IPS DF 4.7 (cell line): ENCODE measurements at regions not wholly inside any gene's neighbourhood (a gene's known extent, or its start where the extent isn't known, plus 50 kb on each side); places are given as distances from the start of the nearest gene placed in this dataset.
"Not testable (repeated sequence)": the region's sequence is repeated elsewhere in the genome, so short reads cannot be mapped to it uniquely, and the experiment has no call there.

Experiments used
- DNase-seq: peaks from one replicate; pipeline ENCODE4 v3.0.0-alpha.2; 2013; ENCODE audit warnings: low spot score; ENCODE audit errors: extremely low read depth

GRCh38 chr11:115623021-115623451, 118.8 kb upstream of the CADM1 start:
- no peak for DNase-seq

- no peak for DNase-seq
Observed at GRCh38 chr11:115618428-115618827, 114.2 kb upstream of the CADM1 start.

GRCh38 chr11:115617767-115618166, 113.6 kb upstream of the CADM1 start:
- DNase-seq = no peak

- DNase-seq = no peak
Observed at GRCh38 chr11:115616971-115617370, 112.8 kb upstream of the CADM1 start.

GRCh38 chr11:115613986-115614632, 109.9 kb upstream of the CADM1 start:
- DNase-seq = no peak

GRCh38 chr11:115613004-115613403, 108.8 kb upstream of the CADM1 start:
- no peak for DNase-seq

GRCh38 chr11:115612046-115612730, 108.0 kb upstream of the CADM1 start:
- DNase-seq = peak; percentile 68

GRCh38 chr11:115611343-115611742, 107.1 kb upstream of the CADM1 start:
- no peak for DNase-seq

- DNase-seq = no peak
Observed at GRCh38 chr11:115610908-115611307, 106.7 kb upstream of the CADM1 start.

- DNase-seq = not testable (repeated sequence)
Observed at GRCh38 chr11:115610234-115610633, 106.0 kb upstream of the CADM1 start.

GRCh38 chr11:115608976-115609375, 104.8 kb upstream of the CADM1 start:
- no peak for DNase-seq

GRCh38 chr11:115607621-115608221, 103.5 kb upstream of the CADM1 start:
- DNase-seq = no peak

GRCh38 chr11:115606498-115607220, 102.4 kb upstream of the CADM1 start:
- no peak for DNase-seq

- DNase-seq = no peak
Observed at GRCh38 chr11:115605871-115606497, 101.8 kb upstream of the CADM1 start.

- not testable (repeated sequence) for DNase-seq
Observed at GRCh38 chr11:115605397-115605796, 101.2 kb upstream of the CADM1 start.

- DNase-seq = no peak
Observed at GRCh38 chr11:115599125-115599524, 94.9 kb upstream of the CADM1 start.

- DNase-seq = no peak
Observed at GRCh38 chr11:115598257-115598901, 94.2 kb upstream of the CADM1 start.

GRCh38 chr11:115591380-115591779, 87.2 kb upstream of the CADM1 start:
- no peak for DNase-seq

GRCh38 chr11:115590254-115590653, 86.0 kb upstream of the CADM1 start:
- no peak for DNase-seq

- DNase-seq = no peak
Observed at GRCh38 chr11:115587718-115588342, 83.6 kb upstream of the CADM1 start.
